NCI-H526 treated with DMSO at 0.1 percent for 48 hours (cell line): ENCODE measurements at regions not wholly inside any gene's neighbourhood (a gene's known extent, or its start where the extent isn't known, plus 50 kb on each side); places are given as distances from the start of the nearest gene placed in this dataset.

Experiments used
- DNase-seq: peaks from one replicate; lab custom pipeline; 2025; lab: John Stamatoyannopoulos, UW

DNA sequence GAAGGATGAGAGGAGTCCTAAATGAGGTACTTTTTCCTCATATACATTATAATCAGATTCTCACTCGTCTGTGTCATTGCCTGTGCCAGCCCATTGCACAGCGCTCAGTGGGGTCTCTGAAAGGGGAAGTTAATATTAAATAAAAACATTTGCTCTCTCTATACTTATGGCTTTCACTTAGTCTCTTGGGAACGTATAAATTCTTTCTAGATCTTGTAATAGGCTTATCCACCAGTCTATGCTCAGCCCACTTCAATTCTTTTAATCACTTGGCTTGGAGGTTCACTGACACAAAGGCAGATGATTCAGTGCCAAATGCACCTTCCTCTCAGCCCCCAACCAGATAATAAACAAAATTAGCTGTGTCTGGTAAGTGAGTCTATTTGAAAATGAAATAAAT, 164.3 kb upstream of the OGFRL1 start:
- no peak for DNase-seq

DNA sequence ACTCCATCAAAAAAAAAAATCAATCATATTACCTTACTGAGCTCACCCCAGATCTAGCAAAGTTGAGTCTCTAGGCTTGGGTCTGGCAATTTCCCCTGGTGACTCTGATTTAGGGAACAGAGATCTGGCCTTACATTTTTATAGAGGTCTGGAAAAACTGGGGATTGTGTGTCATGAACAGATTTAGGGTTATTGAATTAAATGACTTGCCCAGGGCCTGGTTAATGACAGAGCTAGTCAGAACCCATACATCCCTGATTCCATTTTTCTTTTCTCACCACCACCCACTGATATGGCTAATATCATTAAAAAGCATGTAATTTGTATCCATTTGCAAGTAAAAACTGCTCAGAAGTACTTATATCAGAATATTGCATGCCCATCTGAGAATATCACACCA, 163.4 kb upstream of the OGFRL1 start:
- no peak for DNase-seq

- DNase-seq, result no peak
Measured at GRCh38 chr6:71126506-71126905, 162.1 kb upstream of the OGFRL1 start.

DNA sequence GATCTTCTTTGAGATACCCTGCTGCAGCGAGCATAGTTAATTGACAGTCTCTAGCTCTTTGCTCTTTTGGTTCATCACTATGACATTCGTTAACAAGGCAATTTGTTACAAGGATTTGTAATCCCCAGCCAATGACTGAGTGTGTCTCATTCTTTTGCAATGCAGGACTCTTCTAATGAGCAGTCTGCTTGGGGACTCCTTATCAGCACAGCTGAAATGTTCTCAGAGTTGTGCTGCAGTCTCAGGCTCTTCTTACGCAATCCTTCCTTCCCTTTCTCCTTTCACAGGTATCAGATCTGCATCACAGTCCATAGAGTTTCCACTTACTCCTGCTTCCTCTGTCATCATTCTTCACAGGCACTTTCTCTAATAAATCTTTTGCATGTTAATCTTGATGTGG, 161.2 kb upstream of the OGFRL1 start:
- DNase-seq, result no peak

DNA sequence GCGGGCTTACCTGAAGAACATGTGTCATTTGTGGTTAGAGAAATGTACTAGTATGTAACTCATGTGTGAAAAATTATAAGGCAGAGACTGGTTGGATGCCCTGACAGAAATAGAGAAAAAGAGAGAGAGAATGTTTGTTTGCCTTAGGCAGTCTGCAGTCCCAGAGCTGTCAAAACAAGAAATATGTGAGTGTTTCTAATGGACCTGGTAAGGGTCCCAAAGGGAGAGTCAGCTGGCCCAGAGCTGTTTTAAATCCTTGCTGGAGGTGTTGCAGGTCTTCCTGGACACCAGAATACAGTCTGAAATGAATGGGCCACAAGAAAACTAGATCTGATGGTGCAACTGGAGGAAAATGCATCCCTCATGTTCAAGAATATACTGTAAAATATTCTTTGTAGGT, 158.3 kb upstream of the OGFRL1 start:
- no peak for DNase-seq

- no peak for DNase-seq
Measured at GRCh38 chr6:71134929-71135642, 153.5 kb upstream of the OGFRL1 start.

- DNase-seq, result no peak
Measured at GRCh38 chr6:71137973-71138372, 150.6 kb upstream of the OGFRL1 start.

GRCh38 chr6:71138376-71138775, 150.2 kb upstream of the OGFRL1 start:
- DNase-seq, result no peak

- no peak for DNase-seq
Measured at GRCh38 chr6:71139249-71139648, 149.4 kb upstream of the OGFRL1 start.

DNA sequence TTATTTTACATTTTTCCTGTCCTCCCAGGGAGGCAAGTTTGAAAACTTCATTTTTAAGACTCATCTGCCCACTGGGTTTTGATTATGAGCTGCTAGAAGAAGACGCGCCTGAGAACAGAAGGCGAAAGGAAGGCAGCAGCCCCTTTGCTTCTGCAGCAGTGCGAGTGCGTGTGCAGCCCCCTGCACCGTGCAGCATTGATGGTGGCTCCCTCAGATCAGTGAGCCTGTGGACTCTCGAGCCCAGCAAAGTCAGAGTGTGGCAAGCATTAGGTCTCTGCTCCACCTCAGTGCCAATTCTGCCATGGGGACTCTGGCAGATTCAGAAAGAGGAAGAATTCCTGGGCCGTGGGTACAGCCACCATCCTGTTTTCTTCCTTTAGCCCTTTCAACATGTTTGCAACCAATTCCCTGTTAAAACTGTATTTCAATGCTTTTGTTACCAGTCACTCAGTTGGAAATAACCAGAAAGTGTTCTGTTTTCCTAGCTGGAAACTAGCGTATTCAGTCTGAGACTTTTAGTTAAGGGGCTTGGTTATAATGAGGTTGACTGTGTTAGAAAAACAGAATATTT, 134.8 kb upstream of the OGFRL1 start:
- no peak for DNase-seq

GRCh38 chr6:71157345-71157744, 131.3 kb upstream of the OGFRL1 start:
- DNase-seq, result no peak

- DNase-seq, result no peak
Measured at GRCh38 chr6:71164890-71165289, 123.7 kb upstream of the OGFRL1 start.

DNA sequence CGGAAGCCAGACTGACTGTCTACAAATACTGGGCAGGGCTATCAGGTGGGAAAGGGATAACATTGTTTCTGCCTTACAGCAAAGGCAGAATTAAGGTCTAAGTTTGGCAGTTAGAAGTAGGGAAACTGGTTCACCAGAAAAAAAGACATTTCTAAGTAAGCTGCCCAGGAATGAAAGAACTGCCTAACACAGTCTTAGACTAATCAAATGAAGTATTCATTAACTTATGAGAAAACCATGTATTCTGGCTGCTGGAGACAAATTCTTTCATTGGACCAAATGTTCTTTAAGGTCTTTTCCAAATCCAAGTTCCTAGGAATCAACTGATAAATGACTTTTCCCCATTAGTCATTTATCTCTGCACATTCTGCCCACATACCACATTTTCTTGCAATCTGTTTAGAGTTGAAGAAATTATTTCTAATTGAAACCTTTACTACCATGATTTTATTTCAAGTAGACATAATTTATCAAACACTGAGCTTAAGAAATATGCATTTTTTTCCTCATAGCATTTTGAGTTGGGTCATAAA, 120.3 kb upstream of the OGFRL1 start:
- no peak for DNase-seq

- DNase-seq, result no peak
Measured at GRCh38 chr6:71171497-71172070, 117.0 kb upstream of the OGFRL1 start.

- no peak for DNase-seq
Measured at GRCh38 chr6:71179249-71179885, 109.2 kb upstream of the OGFRL1 start.

- DNase-seq, result no peak
Measured at GRCh38 chr6:71181565-71181964, 107.0 kb upstream of the OGFRL1 start.

DNA sequence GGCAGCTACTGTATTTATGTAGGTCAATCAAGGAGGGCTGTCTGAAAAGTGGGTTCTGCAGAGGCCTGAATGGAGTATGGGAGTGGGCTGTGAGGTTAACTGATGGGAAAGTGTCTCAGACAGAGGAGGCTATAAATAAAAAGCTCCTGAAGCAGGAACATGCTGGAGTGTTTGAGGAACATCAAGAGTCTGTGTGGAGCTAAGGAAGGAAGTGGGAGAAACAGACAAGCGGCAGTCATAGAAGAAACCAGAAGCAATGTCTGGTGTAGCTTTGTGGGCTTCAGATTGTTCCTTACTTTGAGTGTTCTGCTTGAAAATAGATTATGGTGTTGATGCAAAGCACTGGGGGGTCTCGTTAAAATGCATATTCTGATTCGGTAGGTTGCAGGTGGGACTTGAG, 101.5 kb upstream of the OGFRL1 start:
- DNase-seq, result no peak

DNA sequence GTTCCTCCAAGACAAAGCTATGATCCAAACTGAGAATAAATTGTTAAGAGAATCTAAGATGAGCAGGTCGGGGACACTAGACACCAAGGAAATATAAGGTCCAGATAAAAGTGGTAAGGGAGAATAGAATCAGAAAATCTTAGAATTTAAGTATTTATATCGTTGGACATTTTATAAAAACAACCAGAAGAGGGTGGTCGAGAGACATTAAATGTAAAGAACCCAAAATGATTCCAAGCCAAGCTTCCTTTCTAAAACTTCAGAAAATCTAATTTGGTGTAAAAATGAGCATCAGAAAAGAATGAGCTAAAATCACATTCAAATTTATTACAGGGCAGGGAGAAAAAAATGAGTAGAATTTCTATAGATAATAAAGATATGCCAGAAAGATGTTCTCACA, 97.8 kb upstream of the OGFRL1 start:
- DNase-seq, result peak; percentile 20

DNA sequence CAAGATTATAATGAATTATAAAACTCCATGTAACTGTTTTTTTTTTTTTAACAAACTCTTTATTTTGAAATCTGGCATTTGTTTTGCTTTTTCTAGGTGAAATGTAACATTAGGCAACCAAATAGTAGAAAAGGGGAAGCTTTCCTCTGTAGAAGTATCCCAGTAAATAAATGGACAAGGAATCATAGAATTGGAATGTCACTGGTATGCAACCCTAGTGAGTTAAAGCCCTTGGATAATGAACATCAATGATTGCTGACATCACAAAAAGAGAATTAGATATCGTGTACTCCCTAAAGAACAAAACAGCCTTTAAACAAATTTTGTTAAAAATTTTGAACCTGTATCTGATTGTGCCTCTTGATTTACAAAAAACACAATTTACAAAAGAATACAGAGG, 93.9 kb upstream of the OGFRL1 start:
- no peak for DNase-seq

DNA sequence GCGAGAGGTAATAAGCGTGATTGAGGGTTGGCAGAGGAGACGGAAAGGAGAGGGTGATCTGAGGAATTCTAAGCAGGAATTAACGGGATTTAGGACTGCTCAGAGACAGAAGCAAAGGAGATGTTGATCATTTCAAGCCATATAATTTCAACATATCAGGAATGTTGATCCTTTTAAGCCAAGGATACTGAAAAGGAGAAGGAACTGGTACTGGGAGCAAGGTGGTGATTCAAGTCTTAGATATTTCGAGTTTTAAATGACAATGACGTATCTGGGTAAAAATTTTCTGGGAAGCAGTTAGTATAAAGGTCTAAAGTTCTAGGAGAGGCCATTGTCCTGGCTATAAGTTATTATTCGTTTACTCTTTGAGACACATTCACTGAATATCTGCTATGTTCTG, 91.3 kb upstream of the OGFRL1 start:
- DNase-seq, result no peak

DNA sequence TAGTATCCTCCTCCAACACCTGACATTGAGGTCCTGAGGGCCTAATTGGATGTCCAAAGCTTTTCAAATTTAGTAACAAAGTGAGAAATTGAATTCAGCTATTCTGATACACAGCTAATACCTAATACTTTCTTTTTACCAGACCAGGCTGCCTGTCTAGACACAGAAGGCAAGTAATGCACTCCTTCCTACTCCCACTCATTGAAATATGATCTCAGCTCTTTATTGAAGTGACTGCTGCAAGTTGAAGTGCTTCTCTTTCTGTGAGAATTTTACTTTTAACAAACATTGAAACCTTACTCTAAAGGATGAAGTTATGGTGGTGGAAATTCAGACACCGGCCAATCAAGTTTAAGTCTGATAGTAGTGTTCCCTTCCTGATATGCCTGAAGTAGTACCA, 90.8 kb upstream of the OGFRL1 start:
- DNase-seq, result no peak

DNA sequence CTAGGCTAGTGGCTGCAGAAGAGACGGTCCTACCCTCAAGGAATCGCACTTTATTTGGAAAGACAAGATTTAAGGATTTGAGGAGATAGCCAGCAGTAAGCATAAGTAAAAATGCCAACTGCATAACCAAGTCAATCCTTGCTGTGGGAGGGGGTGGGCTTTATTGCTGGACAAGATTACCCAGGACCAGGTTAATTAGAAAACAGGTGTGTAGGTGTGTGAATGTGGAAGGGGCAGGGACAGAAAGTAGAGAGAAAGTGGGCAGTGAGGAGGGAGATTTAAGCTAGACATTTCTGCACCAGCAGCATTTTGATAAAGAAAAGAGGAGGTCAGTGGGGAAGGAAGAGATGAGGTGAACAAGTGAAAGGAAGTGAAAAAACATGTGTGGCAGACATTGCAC, 89.7 kb upstream of the OGFRL1 start:
- no peak for DNase-seq

DNA sequence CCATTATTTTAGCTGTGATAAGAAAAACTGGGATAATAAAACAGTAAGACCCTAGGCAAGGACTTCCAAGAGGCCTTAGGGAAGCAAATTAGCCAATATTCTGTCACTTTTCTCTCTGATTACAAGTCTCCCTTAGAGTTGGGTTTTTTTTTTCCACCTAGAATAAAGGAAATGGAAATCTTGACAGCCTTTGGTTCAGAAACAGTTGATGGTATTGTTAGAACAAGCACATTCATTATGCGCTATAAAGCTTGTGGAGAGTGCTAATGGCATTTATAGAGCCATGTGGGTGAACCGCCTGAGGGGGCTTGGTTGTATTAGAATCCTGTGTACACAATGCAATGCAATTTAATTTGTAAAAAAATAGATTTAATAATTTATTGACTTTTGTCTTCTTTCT, 88.9 kb upstream of the OGFRL1 start:
- DNase-seq, result no peak
